ENCODE measurements at regions not wholly inside any gene's neighbourhood (a gene's known extent, or its start where the extent isn't known, plus 50 kb on each side); places are given as distances from the start of the nearest gene placed in this dataset.

DNA sequence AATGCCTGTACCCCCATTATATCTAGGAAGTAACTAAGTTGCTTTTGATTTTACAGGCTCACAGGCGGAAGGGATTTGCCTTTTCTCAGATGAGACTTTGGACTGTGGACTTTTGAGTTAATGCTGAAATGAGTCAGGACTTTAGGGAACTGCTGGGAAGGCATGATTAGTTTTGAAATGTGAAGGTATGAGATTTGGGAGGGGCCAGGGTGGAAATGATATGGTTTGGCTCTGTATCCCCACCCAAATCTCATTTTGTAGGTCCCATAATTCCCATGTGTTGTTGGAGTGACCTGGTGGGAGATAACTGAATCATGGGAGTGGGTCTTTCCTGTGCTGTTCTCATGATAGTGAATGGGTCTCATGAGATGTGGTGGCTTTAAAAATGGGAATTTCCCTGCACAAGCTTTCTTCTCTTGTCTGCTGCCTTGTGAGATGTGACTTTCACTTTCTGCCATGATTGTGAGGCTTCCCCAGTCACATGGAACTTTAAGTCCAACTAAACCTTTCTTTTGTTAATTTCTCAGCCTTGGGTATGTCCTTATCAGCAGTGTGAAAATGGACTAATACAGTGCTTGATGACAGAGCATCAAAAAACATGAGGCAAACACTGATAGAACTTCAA is 1119.5 kb downstream of the PLA2G4A start:
- TF ChIP-seq, protein P1, sequence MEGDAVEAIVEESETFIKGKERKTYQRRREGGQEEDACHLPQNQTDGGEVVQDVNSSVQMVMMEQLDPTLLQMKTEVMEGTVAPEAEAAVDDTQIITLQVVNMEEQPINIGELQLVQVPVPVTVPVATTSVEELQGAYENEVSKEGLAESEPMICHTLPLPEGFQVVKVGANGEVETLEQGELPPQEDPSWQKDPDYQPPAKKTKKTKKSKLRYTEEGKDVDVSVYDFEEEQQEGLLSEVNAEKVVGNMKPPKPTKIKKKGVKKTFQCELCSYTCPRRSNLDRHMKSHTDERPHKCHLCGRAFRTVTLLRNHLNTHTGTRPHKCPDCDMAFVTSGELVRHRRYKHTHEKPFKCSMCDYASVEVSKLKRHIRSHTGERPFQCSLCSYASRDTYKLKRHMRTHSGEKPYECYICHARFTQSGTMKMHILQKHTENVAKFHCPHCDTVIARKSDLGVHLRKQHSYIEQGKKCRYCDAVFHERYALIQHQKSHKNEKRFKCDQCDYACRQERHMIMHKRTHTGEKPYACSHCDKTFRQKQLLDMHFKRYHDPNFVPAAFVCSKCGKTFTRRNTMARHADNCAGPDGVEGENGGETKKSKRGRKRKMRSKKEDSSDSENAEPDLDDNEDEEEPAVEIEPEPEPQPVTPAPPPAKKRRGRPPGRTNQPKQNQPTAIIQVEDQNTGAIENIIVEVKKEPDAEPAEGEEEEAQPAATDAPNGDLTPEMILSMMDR (IDR thresholded peaks at IDR 0.05; ENCODE audit: low read length, missing control alignments), result no peak
- no peak for DNase-seq (ENCODE audit: low read depth)
- no peak overlapping the region for H3K4me3 ChIP-seq (replicated peaks; ENCODE audit: low read depth, low read length)

DNA sequence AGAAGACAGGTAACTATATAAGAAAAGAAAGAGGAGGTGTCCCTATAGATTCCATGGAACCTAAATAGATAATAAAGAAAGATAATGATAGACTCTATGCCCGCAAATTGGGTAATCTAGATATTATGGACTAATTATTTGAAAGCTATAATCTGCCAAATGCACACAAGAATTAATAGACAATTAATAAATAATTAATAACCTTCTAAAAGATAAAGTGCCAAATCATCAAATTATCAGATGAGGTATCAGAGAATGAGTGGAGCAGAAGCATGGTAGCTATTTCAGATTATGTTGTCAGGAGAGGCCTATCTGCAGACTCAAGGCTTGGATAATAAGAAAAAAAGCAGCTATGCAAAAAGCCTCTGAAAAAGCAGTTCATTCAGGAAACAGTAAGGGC is 1120.8 kb downstream of the PLA2G4A start:
- no peak for DNase-seq (ENCODE audit: low read depth)
- no peak overlapping the region for H3K4me3 ChIP-seq (replicated peaks; ENCODE audit: low read depth, low read length)
- TF ChIP-seq, protein P1 (IDR thresholded peaks at IDR 0.05; ENCODE audit: low read length, missing control alignments), result no peak

DNA sequence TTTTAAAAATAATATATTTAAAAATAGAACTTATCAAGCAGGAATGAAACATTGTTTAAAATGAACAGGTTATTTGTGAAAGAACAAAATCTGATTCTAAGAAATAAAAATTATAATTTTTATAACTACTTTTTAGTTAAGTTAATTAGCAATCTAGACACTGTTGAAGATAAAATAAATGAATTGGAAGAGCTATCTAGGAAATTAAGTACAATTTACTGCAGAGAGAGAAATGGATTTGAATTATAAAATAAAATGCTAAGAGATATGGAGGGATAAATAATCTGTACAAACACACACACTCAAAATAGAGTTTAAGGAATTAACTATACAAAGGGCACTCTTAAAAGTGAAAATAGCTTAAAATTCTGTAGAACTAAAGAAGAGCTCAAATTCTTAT is 1123.1 kb downstream of the PLA2G4A start:
- DNase-seq (ENCODE audit: low read depth), result no peak
- H3K4me3 ChIP-seq (replicated peaks; ENCODE audit: low read depth, low read length), result no peak overlapping the region
- TF ChIP-seq, protein P1 (IDR thresholded peaks at IDR 0.05; ENCODE audit: low read length, missing control alignments), result no peak

DNA sequence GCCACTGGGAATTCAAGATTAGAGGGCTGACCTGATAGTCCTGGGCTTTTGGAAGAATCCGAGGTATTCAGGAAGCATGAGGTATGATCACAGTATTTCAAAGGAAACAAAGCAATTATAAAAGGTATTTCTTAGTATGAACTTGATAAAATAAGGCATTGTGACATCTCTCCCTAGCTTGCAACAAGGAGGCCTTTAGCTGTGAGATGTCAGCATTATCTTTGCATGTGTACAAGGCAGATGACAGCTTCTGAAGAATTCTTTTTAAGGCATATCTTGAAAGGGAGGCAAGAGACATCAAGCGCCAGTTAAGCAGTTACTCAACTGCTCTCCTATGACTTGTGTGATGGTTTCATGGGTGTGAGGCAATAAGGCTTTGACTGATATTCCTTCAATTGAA is 1123.7 kb downstream of the PLA2G4A start:
- no peak overlapping the region for H3K4me3 ChIP-seq (replicated peaks; ENCODE audit: low read depth, low read length)
- no peak for DNase-seq (ENCODE audit: low read depth)
- TF ChIP-seq, protein P1 (IDR thresholded peaks at IDR 0.05; ENCODE audit: low read length, missing control alignments), result no peak

DNA sequence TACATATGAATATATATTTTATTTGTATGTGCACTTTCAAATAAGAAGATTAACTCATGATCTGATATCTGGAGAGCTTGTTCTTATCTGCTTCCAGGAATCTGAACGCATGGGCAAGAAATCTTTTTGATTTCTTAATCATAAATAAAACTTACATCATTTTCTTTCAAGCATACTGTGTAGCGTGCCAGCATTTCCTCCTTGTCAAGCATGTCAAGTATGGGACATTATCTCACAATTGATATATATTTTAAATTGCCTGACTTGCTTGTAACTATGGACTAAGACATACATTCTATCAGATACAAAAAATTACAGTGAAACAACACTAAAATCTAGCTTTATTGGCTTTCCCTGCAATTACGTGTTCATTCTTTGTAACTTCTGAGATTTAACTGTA is 1128.2 kb downstream of the PLA2G4A start:
- DNase-seq (ENCODE audit: low read depth), result peak; percentile 10
- no peak overlapping the region for H3K4me3 ChIP-seq (replicated peaks; ENCODE audit: low read depth, low read length)
- TF ChIP-seq, protein P1 (IDR thresholded peaks at IDR 0.05; ENCODE audit: low read length, missing control alignments), result no peak

DNA sequence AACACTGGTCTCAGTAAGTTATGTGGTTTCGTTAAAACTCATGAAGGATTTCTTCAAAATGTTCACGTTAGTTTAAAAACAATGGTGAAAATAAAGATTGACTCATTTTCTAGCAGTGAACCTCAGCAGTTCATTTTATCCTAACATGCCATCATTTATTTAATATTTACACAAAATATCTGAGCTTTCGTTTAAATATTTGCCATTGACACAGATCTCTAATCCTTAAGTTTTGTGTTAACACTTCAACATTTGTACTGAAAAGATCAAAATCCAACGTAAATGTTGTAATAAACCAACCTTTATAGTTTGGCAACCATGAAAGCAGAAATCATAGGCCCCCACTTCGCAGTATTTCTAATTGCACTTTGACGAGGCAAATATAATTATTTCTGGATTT is 1129.5 kb downstream of the PLA2G4A start:
- no peak overlapping the region for H3K4me3 ChIP-seq (replicated peaks; ENCODE audit: low read depth, low read length)
- TF ChIP-seq, protein P1 (IDR thresholded peaks at IDR 0.05; ENCODE audit: low read length, missing control alignments), result no peak
- no peak for DNase-seq (ENCODE audit: low read depth)

DNA sequence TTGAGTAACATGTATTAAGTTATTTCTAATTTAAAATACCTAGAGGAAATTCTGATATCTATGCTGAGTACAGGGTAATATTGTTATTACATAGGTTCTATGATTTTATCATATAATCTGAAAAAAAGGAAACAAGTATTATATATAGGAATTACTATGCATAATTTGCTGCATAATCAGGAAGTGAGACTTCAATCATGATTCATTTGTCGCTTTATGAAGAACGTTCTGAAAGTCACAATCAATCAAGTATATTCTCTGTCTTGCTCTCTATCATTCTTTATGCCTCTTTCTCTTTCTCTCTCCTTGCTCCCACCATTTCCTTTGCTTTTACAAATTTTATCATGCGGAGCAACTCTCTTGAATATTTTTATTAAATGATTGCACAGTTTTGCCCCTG is 1130.3 kb downstream of the PLA2G4A start:
- DNase-seq (ENCODE audit: low read depth), result no peak
- TF ChIP-seq, protein P1 (IDR thresholded peaks at IDR 0.05; ENCODE audit: low read length, missing control alignments), result no peak
- H3K4me3 ChIP-seq (replicated peaks; ENCODE audit: low read depth, low read length), result no peak overlapping the region
